Ascending aorta (tissue), 2 donors: ENCODE measurements at regions not wholly inside any gene's neighbourhood (a gene's known extent, or its start where the extent isn't known, plus 50 kb on each side); places are given as distances from the start of the nearest gene placed in this dataset.

Source experiments
- DNase-seq, 2 donors: peaks; one replicate each; pipeline ENCODE4 v3.0.0-alpha.2; 2019; ENCODE audit warnings: low spot score in 2 of 2
- H3K27ac ChIP-seq, 2 donors: fragments of 200-600 bp; sonication (generic); one replicate each; pipeline ENCODE4 v1.5.1; 2016 to 2017; ENCODE audit warnings: mild to moderate bottlenecking in 1 of 2
- H3K27me3 ChIP-seq: fragments of 200-600 bp; sonication (generic); one replicate; pipeline ENCODE4 v1.5.1; 2017
- H3K36me3 ChIP-seq, 2 donors: fragments of 200-600 bp; sonication (generic); one replicate each; pipeline ENCODE4 v1.5.1; 2016
- H3K4me1 ChIP-seq, 2 donors: fragments of 200-600 bp; sonication (generic); one replicate each; pipeline ENCODE4 v1.5.1; 2016 to 2017; ENCODE audit warnings: mild to moderate bottlenecking in 1 of 2
- H3K4me3 ChIP-seq, 2 donors: fragments of 200-600 bp; sonication (generic); one replicate each; pipeline ENCODE4 v1.5.1; 2016 to 2017; ENCODE audit warnings: mild to moderate bottlenecking in 1 of 2
- H3K9me3 ChIP-seq, 2 donors: fragments of 200-600 bp; sonication (generic); one replicate each; pipeline ENCODE4 v1.5.1; 2016
- intact Hi-C: fragments of 100-400 bp; cut with DNase I; formaldehyde crosslinking; loops from one replicate; pipeline ENCODE4 v1.15.1; 2023
- TF ChIP-seq, protein P1 (sequence below), 3 experiments: fragments of 200-600 bp in 2 of 3; fragments of 450-650 bp in 1 of 3; sonication (generic) in 2 of 3; IDR thresholded peaks; one replicate each; pipeline ENCODE4 v1.5.1; 2016 to 2019; ENCODE audit warnings: antibody characterized with exemption in 3 of 3, mild to moderate bottlenecking in 1 of 3, moderate library complexity in 1 of 3

DNA sequence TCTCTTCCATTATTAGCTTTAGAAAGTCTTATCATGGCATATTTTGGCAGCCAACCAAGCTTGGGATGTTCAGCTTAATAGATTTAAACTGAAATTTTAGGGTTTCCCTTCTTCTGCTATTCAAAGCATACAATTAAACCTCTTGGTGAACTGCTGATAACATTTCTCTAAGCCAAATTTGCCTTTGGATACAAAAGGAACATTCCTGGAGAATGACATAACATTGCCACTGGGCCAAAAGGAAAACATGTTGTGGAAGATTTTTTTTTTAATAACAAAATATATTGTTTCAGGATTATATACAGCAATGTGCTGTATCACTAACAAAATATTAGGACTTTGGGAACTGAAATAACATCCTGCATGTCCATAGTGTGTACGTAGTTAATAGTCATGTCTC is 215.1 kb upstream of the TBX18 start:
- Histone ChIP-seq H3K27ac (no peak overlapping the region), H3K4me3 (no peak overlapping the region), H3K4me1 (peaks cover 0 to 4% of the 10 kb centered on the region in 2 donors), H3K27me3 (no peaks in the 10 kb centered on the region), H3K9me3 (peaks cover 0 to 9% of the 10 kb centered on the region in 2 donors), H3K36me3 (no peaks in the 10 kb centered on the region)
- TF ChIP-seq, protein P1, sequence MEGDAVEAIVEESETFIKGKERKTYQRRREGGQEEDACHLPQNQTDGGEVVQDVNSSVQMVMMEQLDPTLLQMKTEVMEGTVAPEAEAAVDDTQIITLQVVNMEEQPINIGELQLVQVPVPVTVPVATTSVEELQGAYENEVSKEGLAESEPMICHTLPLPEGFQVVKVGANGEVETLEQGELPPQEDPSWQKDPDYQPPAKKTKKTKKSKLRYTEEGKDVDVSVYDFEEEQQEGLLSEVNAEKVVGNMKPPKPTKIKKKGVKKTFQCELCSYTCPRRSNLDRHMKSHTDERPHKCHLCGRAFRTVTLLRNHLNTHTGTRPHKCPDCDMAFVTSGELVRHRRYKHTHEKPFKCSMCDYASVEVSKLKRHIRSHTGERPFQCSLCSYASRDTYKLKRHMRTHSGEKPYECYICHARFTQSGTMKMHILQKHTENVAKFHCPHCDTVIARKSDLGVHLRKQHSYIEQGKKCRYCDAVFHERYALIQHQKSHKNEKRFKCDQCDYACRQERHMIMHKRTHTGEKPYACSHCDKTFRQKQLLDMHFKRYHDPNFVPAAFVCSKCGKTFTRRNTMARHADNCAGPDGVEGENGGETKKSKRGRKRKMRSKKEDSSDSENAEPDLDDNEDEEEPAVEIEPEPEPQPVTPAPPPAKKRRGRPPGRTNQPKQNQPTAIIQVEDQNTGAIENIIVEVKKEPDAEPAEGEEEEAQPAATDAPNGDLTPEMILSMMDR (IDR thresholded peaks at IDR 0.05): no peak
- DNase-seq: no peak
- intact Hi-C loops: no loop called here

DNA sequence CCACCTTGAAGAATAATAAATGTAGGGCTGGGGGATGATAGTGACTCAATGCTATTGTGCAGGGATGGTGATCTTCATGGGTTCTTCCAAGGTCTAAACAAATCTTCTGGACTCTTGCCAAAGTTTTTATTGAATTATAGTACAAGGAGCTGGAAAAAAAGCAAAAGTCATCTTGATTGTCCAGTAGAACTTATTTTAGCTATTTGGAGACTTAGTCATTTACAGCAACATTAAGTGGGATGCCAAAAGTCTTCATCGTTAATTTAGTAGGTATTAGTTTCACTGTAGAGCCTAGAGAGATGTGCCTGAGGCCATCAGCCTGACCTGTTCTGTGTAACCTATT is 212.9 kb upstream of the TBX18 start:
- no peak overlapping the region for H3K27ac ChIP-seq
- intact Hi-C loops: no loop called here
- H3K27me3 ChIP-seq: no peaks in the 10 kb centered on the region
- H3K9me3 ChIP-seq: peaks cover 0 to 9% of the 10 kb centered on the region in 2 donors
- H3K36me3 ChIP-seq: no peaks in the 10 kb centered on the region
- H3K4me1 ChIP-seq: peaks cover 0 to 4% of the 10 kb centered on the region in 2 donors
- no peak overlapping the region for H3K4me3 ChIP-seq
- TF ChIP-seq, protein P1 (IDR thresholded peaks at IDR 0.05): no peak
- no peak for DNase-seq

DNA sequence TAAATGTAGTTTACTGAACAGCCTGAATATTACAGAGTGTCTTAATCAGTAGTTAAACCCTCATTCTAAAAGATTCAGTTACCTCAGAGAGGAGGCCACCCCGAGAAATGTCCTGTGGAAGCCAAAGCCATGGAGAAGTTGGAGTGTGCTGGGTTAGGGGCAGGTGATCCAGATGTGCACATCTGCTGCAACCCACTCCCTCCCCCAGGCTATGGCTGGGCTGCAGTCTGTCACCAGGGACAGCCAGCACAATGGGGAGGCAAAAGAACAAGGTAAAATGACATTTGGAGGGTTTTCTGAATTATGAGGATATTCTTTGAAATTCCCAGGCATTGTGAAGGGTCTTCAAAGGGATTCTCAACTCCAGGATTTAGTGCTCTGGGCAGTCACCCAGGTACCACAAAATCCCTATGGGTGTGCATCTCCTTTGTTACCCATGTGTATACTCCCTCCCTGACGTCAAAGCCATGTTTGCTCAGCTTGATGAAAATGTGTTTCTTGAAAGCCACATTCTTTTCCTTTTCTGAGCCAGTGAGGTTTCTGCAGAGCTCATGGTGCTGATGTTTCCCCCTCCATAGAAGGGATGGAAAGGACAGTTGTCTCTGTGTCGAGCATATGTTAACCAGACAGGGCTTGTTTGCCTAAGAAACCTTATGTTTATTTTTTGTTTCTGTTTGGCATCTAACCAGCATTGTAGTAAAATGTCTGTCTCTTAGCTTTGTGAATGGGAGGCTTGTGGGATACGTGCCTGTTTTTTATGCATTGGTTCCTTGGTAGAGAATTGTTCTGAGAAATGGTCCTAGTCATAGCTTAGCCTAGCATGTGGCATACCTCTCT is 212.3 kb upstream of the TBX18 start:
- intact Hi-C loops: no loop called here
- H3K9me3 ChIP-seq: peaks cover 0 to 9% of the 10 kb centered on the region in 2 donors
- H3K27me3 ChIP-seq: no peaks in the 10 kb centered on the region
- TF ChIP-seq, protein P1 (IDR thresholded peaks at IDR 0.05): no peak
- no peak overlapping the region for H3K4me3 ChIP-seq
- H3K36me3 ChIP-seq: no peaks in the 10 kb centered on the region
- H3K27ac ChIP-seq: no peak overlapping the region
- H3K4me1 ChIP-seq: peaks cover 0 to 4% of the 10 kb centered on the region in 2 donors
- DNase-seq: no peak

DNA sequence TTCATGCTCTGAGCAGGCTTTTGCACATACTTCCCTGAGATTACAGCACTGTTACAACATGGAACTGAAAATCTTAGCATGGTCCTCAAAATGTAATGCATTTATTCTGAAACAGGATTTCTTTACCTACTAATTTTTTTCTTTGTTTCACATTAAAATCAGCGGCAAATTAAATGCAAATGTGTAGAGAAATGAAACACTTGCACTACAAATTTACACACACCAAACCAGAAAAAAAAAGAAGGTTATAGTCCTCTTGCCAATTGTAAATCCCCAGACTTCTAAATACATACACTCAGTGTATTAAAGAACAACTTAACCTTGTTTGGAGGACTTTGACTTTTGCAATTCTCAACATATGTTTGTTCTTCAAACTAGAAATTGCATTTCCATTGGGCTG is 210.9 kb upstream of the TBX18 start:
- no peak overlapping the region for H3K4me3 ChIP-seq
- no peaks in the 10 kb centered on the region for H3K27me3 ChIP-seq
- no peak for DNase-seq
- intact Hi-C loops: no loop called here
- H3K9me3 ChIP-seq: no peaks in the 10 kb centered on the region
- no peak overlapping the region for H3K27ac ChIP-seq
- H3K4me1 ChIP-seq: peaks cover 0 to 4% of the 10 kb centered on the region in 2 donors
- TF ChIP-seq, protein P1 (IDR thresholded peaks at IDR 0.05): no peak
- no peaks in the 10 kb centered on the region for H3K36me3 ChIP-seq

DNA sequence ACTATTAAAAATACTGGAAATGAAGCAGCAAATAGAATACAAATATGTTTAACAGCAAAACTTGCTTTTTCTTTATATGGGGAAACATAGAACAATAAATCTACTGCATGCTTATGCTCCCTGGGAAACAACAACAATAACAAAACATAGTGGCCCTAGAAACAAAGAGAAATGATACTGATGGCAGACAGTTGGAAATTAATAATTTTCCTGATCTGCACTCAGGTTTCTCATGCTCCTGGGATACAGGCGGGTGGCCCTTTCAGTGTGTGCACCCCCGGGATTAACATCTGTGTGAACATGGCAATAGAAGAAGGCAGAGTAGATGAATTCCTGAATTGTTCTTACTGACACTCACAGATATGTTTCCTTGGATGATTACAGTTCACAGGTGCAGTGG is 209.2 kb upstream of the TBX18 start:
- DNase-seq: no peak
- H3K9me3 ChIP-seq: peaks cover 0 to under 1% of the 10 kb centered on the region in 2 donors
- no peaks in the 10 kb centered on the region for H3K4me1 ChIP-seq
- intact Hi-C loops: no loop called here
- H3K27ac ChIP-seq: no peak overlapping the region
- TF ChIP-seq, protein P1 (IDR thresholded peaks at IDR 0.05): no peak
- H3K27me3 ChIP-seq: no peaks in the 10 kb centered on the region
- no peak overlapping the region for H3K4me3 ChIP-seq
- no peaks in the 10 kb centered on the region for H3K36me3 ChIP-seq
